HEK293 (cell line): ENCODE measurements at regions not wholly inside any gene's neighbourhood (a gene's known extent, or its start where the extent isn't known, plus 50 kb on each side); places are given as distances from the start of the nearest gene placed in this dataset.

Source experiments
- CTCF ChIA-PET: fragments of 350-600 bp; formaldehyde crosslinking; extraction: SDS; loops from one replicate; lab custom pipeline; 2021; ENCODE audit warnings: antibody characterized with exemption; lab: Yijun Ruan, JAX
- POLR2A ChIA-PET: fragments of 300-600 bp; formaldehyde crosslinking; extraction: SDS; loops from one replicate; lab custom pipeline; 2020; ENCODE audit warnings: antibody characterized with exemption, inconsistent platforms; lab: Yijun Ruan, JAX
- H3K27ac ChIP-seq: fragments of 200-500 bp; sonication (Bioruptor generic); 2 replicates; pipeline ENCODE4 v1.5.1; 2014; ENCODE audit warnings: low read depth, low read length, control low read depth, inconsistent platforms; ENCODE audit errors: extremely low read depth
- H3K36me3 ChIP-seq, 2 experiments: fragments of 200-500 bp in 1 of 2; sonication (Bioruptor generic) in 1 of 2; 1 replicate in 1 of 2; 2 replicates in 1 of 2; pipeline ENCODE4 v1.5.1; 2014 to 2017; ENCODE audit warnings: inconsistent platforms in 2 of 2, low read length in 2 of 2; ENCODE audit not compliant: control insufficient read depth in 2 of 2, insufficient read depth in 1 of 2
- H3K4me1 ChIP-seq: fragments of 200-500 bp; sonication (Bioruptor generic); 2 replicates; pipeline ENCODE4 v1.5.1; 2014; ENCODE audit warnings: mild to moderate bottlenecking, low read length, inconsistent platforms; ENCODE audit not compliant: control insufficient read depth, insufficient read depth
- H3K4me3 ChIP-seq: 2 replicates; pipeline ENCODE4 v1.5.1; 2011; ENCODE audit warnings: low read depth, mild to moderate bottlenecking, control low read depth, low read length, moderate library complexity
- H3K9me3 ChIP-seq: fragments of 200-500 bp; sonication (Bioruptor generic); 2 replicates; pipeline ENCODE4 v1.5.1; 2014; ENCODE audit warnings: low read depth, low read length, inconsistent platforms; ENCODE audit not compliant: control insufficient read depth, insufficient read depth
- PBX3 ChIP-seq: sonication (generic); formaldehyde crosslinking; IDR thresholded peaks from 2 replicates; pipeline ENCODE4 v1.8.1; 2022; ENCODE audit warnings: mild to moderate bottlenecking, moderate library complexity, missing genetic modification reagents
- REPIN1 ChIP-seq: fragments of 450-650 bp; formaldehyde crosslinking; IDR thresholded peaks from 2 replicates; pipeline ENCODE4 v1.5.1; 2017; ENCODE audit warnings: missing biosample characterization, missing genetic modification characterization, low read depth
- SP7 ChIP-seq: fragments of 450-650 bp; formaldehyde crosslinking; IDR thresholded peaks from 2 replicates; pipeline ENCODE4 v1.5.1; 2016; ENCODE audit warnings: missing biosample characterization, missing genetic modification characterization
- TCF7L2 ChIP-seq: IDR thresholded peaks from 2 replicates; pipeline ENCODE4 v1.6.1; 2011; ENCODE audit warnings: low read depth, mild to moderate bottlenecking, inconsistent platforms, low read length, moderate library complexity, borderline replicate concordance
- ZBTB7A ChIP-seq: fragments of 450-650 bp; formaldehyde crosslinking; IDR thresholded peaks from 2 replicates; pipeline ENCODE4 v1.5.1; 2016; ENCODE audit warnings: low read depth, missing biosample characterization, missing genetic modification characterization
- ZFHX2 ChIP-seq: fragments of 450-650 bp; formaldehyde crosslinking; conservative IDR thresholded peaks from 2 replicates; pipeline ENCODE4 v1.5.1; 2016; ENCODE audit warnings: missing biosample characterization, missing genetic modification characterization
- ZNF140 ChIP-seq: fragments of 450-650 bp; formaldehyde crosslinking; IDR thresholded peaks from 2 replicates; pipeline ENCODE4 v1.5.1; 2016; ENCODE audit warnings: missing biosample characterization, missing genetic modification characterization
- ZNF148 ChIP-seq: fragments of 450-650 bp; formaldehyde crosslinking; IDR thresholded peaks from 2 replicates; pipeline ENCODE4 v1.5.0; 2017; ENCODE audit warnings: missing biosample characterization, missing genetic modification characterization, borderline replicate concordance
- ZNF157 ChIP-seq: fragments of 450-650 bp; formaldehyde crosslinking; IDR thresholded peaks from 2 replicates; pipeline ENCODE4 v1.5.1; 2016; ENCODE audit warnings: missing biosample characterization, missing genetic modification characterization
- ZNF19 ChIP-seq: fragments of 450-650 bp; formaldehyde crosslinking; IDR thresholded peaks from 2 replicates; pipeline ENCODE4; 2016; ENCODE audit warnings: missing biosample characterization, missing genetic modification characterization, low read depth
- ZNF223 ChIP-seq: fragments of 450-650 bp; formaldehyde crosslinking; IDR thresholded peaks from 2 replicates; pipeline ENCODE4 v1.5.1; 2016; ENCODE audit warnings: missing biosample characterization, missing genetic modification characterization
- ZNF266 ChIP-seq: fragments of 450-650 bp; formaldehyde crosslinking; IDR thresholded peaks from 2 replicates; pipeline ENCODE4 v1.5.1; 2016; ENCODE audit warnings: missing biosample characterization, missing genetic modification characterization, low read depth
- ZNF335 ChIP-seq: fragments of 450-650 bp; formaldehyde crosslinking; conservative IDR thresholded peaks from 2 replicates; pipeline ENCODE4 v1.5.1; 2016; ENCODE audit warnings: missing biosample characterization, missing genetic modification characterization
- ZNF473 ChIP-seq: fragments of 450-650 bp; formaldehyde crosslinking; IDR thresholded peaks from 2 replicates; pipeline ENCODE4 v1.5.1; 2017; ENCODE audit warnings: missing biosample characterization, missing genetic modification characterization
- ZNF48 ChIP-seq: fragments of 450-650 bp; formaldehyde crosslinking; IDR thresholded peaks from 2 replicates; pipeline ENCODE4 v1.5.1; 2016; ENCODE audit warnings: missing biosample characterization, missing genetic modification characterization
- ZNF530 ChIP-seq: fragments of 450-650 bp; formaldehyde crosslinking; IDR thresholded peaks from 2 replicates; pipeline ENCODE4 v1.5.1; 2016; ENCODE audit warnings: low read depth, missing biosample characterization, missing genetic modification characterization
- ZNF544 ChIP-seq: fragments of 450-650 bp; formaldehyde crosslinking; IDR thresholded peaks from 2 replicates; pipeline ENCODE4 v1.5.0; 2017; ENCODE audit warnings: missing biosample characterization, missing genetic modification characterization
- ZNF610 ChIP-seq: fragments of 450-650 bp; formaldehyde crosslinking; IDR thresholded peaks from 2 replicates; pipeline ENCODE4 v1.5.1; 2016; ENCODE audit warnings: missing biosample characterization, missing genetic modification characterization, borderline replicate concordance
- ZNF629 ChIP-seq: fragments of 450-650 bp; formaldehyde crosslinking; IDR thresholded peaks from 2 replicates; pipeline ENCODE4 v1.5.1; 2017; ENCODE audit warnings: missing biosample characterization, missing genetic modification characterization
- ZNF660 ChIP-seq: fragments of 450-650 bp; IDR thresholded peaks from 2 replicates; pipeline ENCODE4 v1.5.1; 2018; ENCODE audit warnings: missing biosample characterization, mild to moderate bottlenecking, missing genetic modification characterization
- ZNF704 ChIP-seq: fragments of 450-650 bp; formaldehyde crosslinking; IDR thresholded peaks from 2 replicates; pipeline ENCODE4 v1.5.1; 2016; ENCODE audit warnings: missing biosample characterization, missing genetic modification characterization
- ZNF768 ChIP-seq: fragments of 450-650 bp; formaldehyde crosslinking; IDR thresholded peaks from 2 replicates; pipeline ENCODE4 v1.5.1; 2018; ENCODE audit warnings: missing biosample characterization, mild to moderate bottlenecking, missing genetic modification characterization
- ZNF792 ChIP-seq: fragments of 450-650 bp; formaldehyde crosslinking; IDR thresholded peaks from 2 replicates; pipeline ENCODE4 v1.5.1; 2016; ENCODE audit warnings: missing biosample characterization, missing genetic modification characterization
- ZSCAN30 ChIP-seq: fragments of 450-650 bp; IDR thresholded peaks from 2 replicates; pipeline ENCODE4 v1.5.1; 2018; ENCODE audit warnings: missing biosample characterization, mild to moderate bottlenecking, missing genetic modification characterization, moderate library complexity
- TF ChIP-seq, protein P1 (sequence below): fragments of 450-650 bp; formaldehyde crosslinking; IDR thresholded peaks from 2 replicates; pipeline ENCODE4; 2016; ENCODE audit warnings: missing biosample characterization, missing genetic modification characterization
- TF ChIP-seq, protein P2 (sequence below): fragments of 450-650 bp; formaldehyde crosslinking; IDR thresholded peaks from 2 replicates; pipeline ENCODE4 v1.5.1; 2016; ENCODE audit warnings: missing biosample characterization, missing genetic modification characterization

DNA sequence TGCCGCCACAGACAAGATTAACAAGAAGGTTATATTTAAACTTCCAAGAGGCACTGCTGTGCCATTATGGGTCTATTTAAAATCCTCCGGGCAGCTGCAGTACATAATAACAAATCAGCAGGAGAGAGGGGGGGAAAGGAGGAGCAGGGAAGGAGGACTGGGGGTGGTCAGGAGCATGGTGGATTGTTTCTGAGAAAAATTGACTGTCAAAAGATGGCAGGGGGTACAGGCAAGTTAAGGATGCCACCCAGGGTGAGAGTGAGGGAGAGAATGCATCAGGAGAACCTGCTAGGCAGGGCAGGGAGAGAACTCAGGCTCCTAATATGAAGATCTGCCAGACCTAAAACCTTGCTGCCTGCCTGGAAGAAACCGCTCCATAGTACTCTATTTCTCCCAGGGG, 181.8 kb downstream of the GRIN2B start (continued):
- TF ChIP-seq ZFHX2 (tag by site-specific recombination) (no peak), ZNF266 (tag by site-specific recombination) (no peak), ZNF530 (no peak), ZNF48 (tag by site-specific recombination) (no peak), REPIN1 (tag by site-specific recombination) (no peak), ZNF610 (tag by site-specific recombination) (no peak), ZNF660 (tag by site-specific recombination) (no peak), ZNF19 (tag by site-specific recombination) (no peak)
- TF ChIP-seq, protein P1, sequence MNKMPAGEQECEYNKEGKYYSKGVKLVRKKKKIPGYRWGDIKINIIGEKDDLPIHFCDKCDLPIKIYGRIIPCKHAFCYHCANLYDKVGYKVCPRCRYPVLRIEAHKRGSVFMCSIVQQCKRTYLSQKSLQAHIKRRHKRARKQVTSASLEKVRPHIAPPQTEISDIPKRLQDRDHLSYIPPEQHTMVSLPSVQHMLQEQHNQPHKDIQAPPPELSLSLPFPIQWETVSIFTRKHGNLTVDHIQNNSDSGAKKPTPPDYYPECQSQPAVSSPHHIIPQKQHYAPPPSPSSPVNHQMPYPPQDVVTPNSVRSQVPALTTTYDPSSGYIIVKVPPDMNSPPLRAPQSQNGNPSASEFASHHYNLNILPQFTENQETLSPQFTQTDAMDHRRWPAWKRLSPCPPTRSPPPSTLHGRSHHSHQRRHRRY: no peak

GRCh38 chr12:13798162-13798561, 183.2 kb downstream of the GRIN2B start:
- POLR2A ChIA-PET: no interaction called here
- Histone ChIP-seq H3K9me3 (no peaks in the 10 kb centered on the region), H3K27ac (no peak overlapping the region), H3K4me3 (no peak overlapping the region), H3K36me3 (no peaks in the 10 kb centered on the region), H3K4me1 (no peaks in the 10 kb centered on the region)
- TF ChIP-seq, protein P2, sequence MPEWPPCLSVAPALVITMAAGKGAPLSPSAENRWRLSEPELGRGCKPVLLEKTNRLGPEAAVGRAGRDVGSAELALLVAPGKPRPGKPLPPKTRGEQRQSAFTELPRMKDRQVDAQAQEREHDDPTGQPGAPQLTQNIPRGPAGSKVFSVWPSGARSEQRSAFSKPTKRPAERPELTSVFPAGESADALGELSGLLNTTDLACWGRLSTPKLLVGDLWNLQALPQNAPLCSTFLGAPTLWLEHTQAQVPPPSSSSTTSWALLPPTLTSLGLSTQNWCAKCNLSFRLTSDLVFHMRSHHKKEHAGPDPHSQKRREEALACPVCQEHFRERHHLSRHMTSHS (tag by site-specific recombination): no peak
- CTCF ChIA-PET: interaction anchor here (0.7 kb wide), 1 partner anchor 79 kb away, joined by 3 read pairs; no protein-coding TSS in a partner anchor

DNA sequence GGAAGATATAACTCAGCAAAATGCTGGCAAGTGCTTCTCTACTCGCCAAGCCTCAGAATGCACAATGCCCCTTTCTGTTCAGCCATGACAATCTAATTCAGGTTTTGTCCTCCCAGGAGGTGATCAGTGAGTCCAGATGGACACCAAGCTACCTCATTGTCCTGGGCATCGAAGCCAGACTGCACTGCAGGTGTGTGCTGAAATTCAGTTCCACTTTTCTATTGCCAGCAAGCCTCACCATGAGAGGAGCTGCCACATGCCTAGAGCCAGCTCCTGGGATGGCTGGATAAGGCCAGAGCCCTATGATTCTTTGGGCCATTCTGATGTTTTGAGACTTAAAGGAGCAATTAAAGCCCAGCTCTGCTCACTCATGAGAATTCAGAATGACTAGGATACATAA, 186.7 kb downstream of the GRIN2B start:
- Histone ChIP-seq H3K27ac (no peak overlapping the region), H3K4me3 (no peak overlapping the region), H3K36me3 (no peaks in the 10 kb centered on the region), H3K9me3 (no peaks in the 10 kb centered on the region), H3K4me1 (no peaks in the 10 kb centered on the region)
- CTCF ChIA-PET: interaction anchor here (0.7 kb wide), 1 partner anchor 9 kb away, joined by 3 read pairs; no protein-coding TSS in a partner anchor
- no peak for TF ChIP-seq PBX3 (CRISPR knock-in tag)
- no peak for TF ChIP-seq SP7 (tag by site-specific recombination)
- TF ChIP-seq ZBTB7A (tag by site-specific recombination): no peak
- no peak for TF ChIP-seq ZNF660 (tag by site-specific recombination)
- TF ChIP-seq ZNF148 (tag by site-specific recombination): no peak
- no peak for TF ChIP-seq ZNF223
- TF ChIP-seq ZNF792 (tag by site-specific recombination): no peak
- TF ChIP-seq ZNF157 (tag by site-specific recombination): no peak
- no peak for TF ChIP-seq TCF7L2
- TF ChIP-seq ZNF768 (tag by site-specific recombination): no peak
- no peak for TF ChIP-seq ZNF704
- no peak for TF ChIP-seq ZNF473
- TF ChIP-seq ZNF140: no peak
- no peak for TF ChIP-seq ZNF629 (tag by site-specific recombination)
- TF ChIP-seq ZNF544 (tag by site-specific recombination): no peak
- TF ChIP-seq ZSCAN30 (tag by site-specific recombination): no peak
- TF ChIP-seq ZNF335: no peak
- TF ChIP-seq ZFHX2 (tag by site-specific recombination): no peak
- POLR2A ChIA-PET: no interaction called here
